Activated CD4-positive, alpha-beta T cell treated with anti-CD3 and anti-CD28 coated beads, Interleukin-2, amount 50 U/mL, for 24 hours (primary cell): ENCODE measurements at regions not wholly inside any gene's neighbourhood (a gene's known extent, or its start where the extent isn't known, plus 50 kb on each side); places are given as distances from the start of the nearest gene placed in this dataset.

Experiments
- DNase-seq, 2 donors: peaks; one replicate each; pipeline ENCODE4 v3.0.0-alpha.2; 2020; ENCODE audit warnings: low read depth in 1 of 2, low spot score in 1 of 2

- no peak for DNase-seq
Observed at GRCh38 chr2:11920993-11921583, 174.7 kb downstream of the LPIN1 start.

GRCh38 chr2:11922294-11922693 is 175.9 kb downstream of the LPIN1 start:
- DNase-seq, result no peak

- DNase-seq, result no peak
Observed at GRCh38 chr2:11923935-11924334, 177.5 kb downstream of the LPIN1 start.

GRCh38 chr2:11925295-11926066 is 179.0 kb downstream of the LPIN1 start:
- DNase-seq, result no peak

- no peak for DNase-seq
Observed at GRCh38 chr2:11930211-11930761, 183.9 kb downstream of the LPIN1 start.

GRCh38 chr2:11932048-11932512 is 185.6 kb downstream of the LPIN1 start:
- DNase-seq, result no peak

- DNase-seq, result no peak
Observed at GRCh38 chr2:11932962-11933361, 186.5 kb downstream of the LPIN1 start.

- no peak for DNase-seq
Observed at GRCh38 chr2:11933854-11934253, 187.4 kb downstream of the LPIN1 start.

- DNase-seq, result no peak
Observed at GRCh38 chr2:11936761-11937160, 190.3 kb downstream of the LPIN1 start.

- no peak for DNase-seq
Observed at GRCh38 chr2:11938196-11938595, 191.8 kb downstream of the LPIN1 start.

GRCh38 chr2:11939523-11939922 is 193.1 kb downstream of the LPIN1 start:
- DNase-seq, result no peak

- no peak for DNase-seq
Observed at GRCh38 chr2:11940121-11940743, 193.8 kb downstream of the LPIN1 start.

- no peak for DNase-seq
Observed at GRCh38 chr2:11940799-11941198, 194.4 kb downstream of the LPIN1 start.

GRCh38 chr2:11941201-11942177 is 195.1 kb downstream of the LPIN1 start:
- DNase-seq, result no peak

- DNase-seq, result no peak
Observed at GRCh38 chr2:11942178-11942569, 195.7 kb downstream of the LPIN1 start.

- DNase-seq, result no peak
Observed at GRCh38 chr2:11944311-11944710, 197.9 kb downstream of the LPIN1 start.

- peak in 1 of 2 donors; percentile 4 for DNase-seq
Observed at GRCh38 chr2:11945139-11946126, 199.0 kb downstream of the LPIN1 start.

GRCh38 chr2:11947956-11948355 is 201.5 kb downstream of the LPIN1 start:
- no peak for DNase-seq

- no peak for DNase-seq
Observed at GRCh38 chr2:11949732-11950523, 203.5 kb downstream of the LPIN1 start.
